ENCODE measurements at regions not wholly inside any gene's neighbourhood (a gene's known extent, or its start where the extent isn't known, plus 50 kb on each side); places are given as distances from the start of the nearest gene placed in this dataset.

- H3K4me2 ChIP-seq (ENCODE audit: low read length) = no peak overlapping the region
- H3K4me3 ChIP-seq (ENCODE audit: low read length) = no peak overlapping the region
- peaks cover 7% of the 10 kb centered on the region for H3K4me1 ChIP-seq (ENCODE audit: control insufficient read depth, insufficient read depth, low read length)
- H3K9ac ChIP-seq (ENCODE audit: low read depth, low read length) = no peak overlapping the region
- no peaks in the 10 kb centered on the region for H3K36me3 ChIP-seq (ENCODE audit: insufficient read depth, low read length)
- no peaks in the 10 kb centered on the region for H3K9me3 ChIP-seq (replicated peaks; ENCODE audit: low read length)
- H3K27me3 ChIP-seq (ENCODE audit: control insufficient read depth, insufficient read depth, low read length) = peaks cover 4% of the 10 kb centered on the region
Observed at GRCh38 chr4:138671106-138671505, 344.5 kb upstream of the NOCT start.

- H3K9ac ChIP-seq (ENCODE audit: low read depth, low read length) = no peak overlapping the region
- no peak overlapping the region for H3K4me3 ChIP-seq (ENCODE audit: low read length)
- no peaks in the 10 kb centered on the region for H3K9me3 ChIP-seq (replicated peaks; ENCODE audit: low read length)
- peaks cover 7% of the 10 kb centered on the region for H3K4me1 ChIP-seq (ENCODE audit: control insufficient read depth, insufficient read depth, low read length)
- H3K4me2 ChIP-seq (ENCODE audit: low read length) = no peak overlapping the region
- peaks cover 4% of the 10 kb centered on the region for H3K27me3 ChIP-seq (ENCODE audit: control insufficient read depth, insufficient read depth, low read length)
- no peaks in the 10 kb centered on the region for H3K36me3 ChIP-seq (ENCODE audit: insufficient read depth, low read length)
Observed at GRCh38 chr4:138670681-138671080, 344.9 kb upstream of the NOCT start.

GRCh38 chr4:138669479-138670315 lies 345.9 kb upstream of the NOCT start:
- Histone ChIP-seq H3K9ac (ENCODE audit: low read depth, low read length) (no peak overlapping the region), H3K9me3 (replicated peaks; ENCODE audit: low read length) (no peaks in the 10 kb centered on the region), H3K4me1 (ENCODE audit: control insufficient read depth, insufficient read depth, low read length) (peaks cover 7% of the 10 kb centered on the region), H3K36me3 (ENCODE audit: insufficient read depth, low read length) (no peaks in the 10 kb centered on the region), H3K4me2 (ENCODE audit: low read length) (peak overlapping the region; percentile 26), H3K4me3 (ENCODE audit: low read length) (no peak overlapping the region), H3K27me3 (ENCODE audit: control insufficient read depth, insufficient read depth, low read length) (peaks cover 4% of the 10 kb centered on the region)

GRCh38 chr4:138668309-138668708 lies 347.3 kb upstream of the NOCT start:
- Histone ChIP-seq H3K36me3 (ENCODE audit: insufficient read depth, low read length) (no peaks in the 10 kb centered on the region), H3K4me2 (ENCODE audit: low read length) (no peak overlapping the region), H3K4me1 (ENCODE audit: control insufficient read depth, insufficient read depth, low read length) (peaks cover 7% of the 10 kb centered on the region), H3K27me3 (ENCODE audit: control insufficient read depth, insufficient read depth, low read length) (peaks cover 4% of the 10 kb centered on the region), H3K4me3 (ENCODE audit: low read length) (no peak overlapping the region), H3K9ac (ENCODE audit: low read depth, low read length) (no peak overlapping the region), H3K9me3 (replicated peaks; ENCODE audit: low read length) (no peaks in the 10 kb centered on the region)

DNA sequence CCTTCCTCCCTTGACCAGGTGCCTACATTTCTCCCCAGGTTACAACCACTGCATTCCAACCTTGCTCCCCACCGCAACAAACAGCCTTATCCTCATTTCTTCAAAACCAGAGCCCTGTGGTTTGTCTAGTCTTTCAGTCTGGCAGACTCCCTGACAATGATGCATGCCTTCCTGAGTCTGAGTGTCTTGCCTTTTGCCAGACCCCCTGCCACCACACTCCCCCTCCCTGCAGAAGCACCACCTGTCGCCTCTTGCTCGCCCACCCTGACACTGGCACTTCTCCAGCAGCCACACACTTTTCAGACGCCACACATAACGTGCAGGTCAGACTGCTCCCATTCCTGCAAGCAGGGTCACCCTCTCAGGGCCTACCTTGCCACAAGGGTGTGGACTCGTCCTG lies 349.2 kb upstream of the NOCT start:
- H3K9ac ChIP-seq (ENCODE audit: low read depth, low read length) = no peak overlapping the region

GRCh38 chr4:138665851-138666250 lies 349.7 kb upstream of the NOCT start:
- H3K9me3 ChIP-seq (replicated peaks; ENCODE audit: low read length) = no peaks in the 10 kb centered on the region
- H3K27me3 ChIP-seq (ENCODE audit: control insufficient read depth, insufficient read depth, low read length) = peaks cover 1% of the 10 kb centered on the region
- no peak overlapping the region for H3K4me2 ChIP-seq (ENCODE audit: low read length)

More for the DNA sequence above, 349.2 kb upstream of the NOCT start:
- H3K4me1 ChIP-seq (ENCODE audit: control insufficient read depth, insufficient read depth, low read length) = peaks cover 7% of the 10 kb centered on the region
- H3K9me3 ChIP-seq (replicated peaks; ENCODE audit: low read length) = no peaks in the 10 kb centered on the region
- no peak overlapping the region for H3K4me3 ChIP-seq (ENCODE audit: low read length)
- no peak overlapping the region for H3K4me2 ChIP-seq (ENCODE audit: low read length)
- peaks cover 4% of the 10 kb centered on the region for H3K27me3 ChIP-seq (ENCODE audit: control insufficient read depth, insufficient read depth, low read length)
- no peaks in the 10 kb centered on the region for H3K36me3 ChIP-seq (ENCODE audit: insufficient read depth, low read length)

GRCh38 chr4:138663883-138664282 lies 351.7 kb upstream of the NOCT start:
- Histone ChIP-seq H3K4me1 (ENCODE audit: control insufficient read depth, insufficient read depth, low read length) (peaks cover 2% of the 10 kb centered on the region), H3K4me2 (ENCODE audit: low read length) (no peak overlapping the region), H3K9me3 (replicated peaks; ENCODE audit: low read length) (no peaks in the 10 kb centered on the region), H3K27me3 (ENCODE audit: control insufficient read depth, insufficient read depth, low read length) (no peaks in the 10 kb centered on the region), H3K9ac (ENCODE audit: low read depth, low read length) (no peak overlapping the region), H3K36me3 (ENCODE audit: insufficient read depth, low read length) (no peaks in the 10 kb centered on the region), H3K4me3 (ENCODE audit: low read length) (no peak overlapping the region)

More at GRCh38 chr4:138665851-138666250, 349.7 kb upstream of the NOCT start:
- Histone ChIP-seq H3K4me3 (ENCODE audit: low read length) (no peak overlapping the region), H3K36me3 (ENCODE audit: insufficient read depth, low read length) (no peaks in the 10 kb centered on the region), H3K9ac (ENCODE audit: low read depth, low read length) (no peak overlapping the region), H3K4me1 (ENCODE audit: control insufficient read depth, insufficient read depth, low read length) (peaks cover 7% of the 10 kb centered on the region)

DNA sequence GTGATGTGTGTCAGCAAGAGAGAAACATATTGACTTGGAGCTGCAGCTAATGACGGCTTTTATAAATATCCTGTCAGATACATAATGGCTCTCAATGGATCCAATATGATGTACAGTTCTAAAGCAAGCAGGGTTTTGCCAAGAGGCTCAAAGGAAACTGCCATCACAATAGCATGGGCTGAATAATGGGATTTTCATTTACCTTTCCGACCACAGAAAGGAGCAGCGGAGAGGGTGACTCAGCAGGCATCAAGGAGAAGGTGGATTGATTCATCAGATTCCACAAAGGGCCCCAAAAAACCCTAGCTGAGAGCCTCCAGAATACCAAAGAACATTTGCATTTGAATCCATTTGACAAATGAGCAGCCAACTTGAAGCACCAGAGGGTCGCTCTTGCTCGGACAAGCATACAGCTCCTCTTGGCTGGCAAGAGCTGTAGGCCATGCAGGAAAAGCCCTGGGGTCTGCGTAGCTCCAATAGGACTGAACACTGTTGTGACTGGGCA lies 355.7 kb upstream of the NOCT start:
- Histone ChIP-seq H3K4me3 (ENCODE audit: low read length) (no peak overlapping the region), H3K4me1 (ENCODE audit: control insufficient read depth, insufficient read depth, low read length) (no peaks in the 10 kb centered on the region), H3K36me3 (ENCODE audit: insufficient read depth, low read length) (no peaks in the 10 kb centered on the region), H3K27me3 (ENCODE audit: control insufficient read depth, insufficient read depth, low read length) (no peaks in the 10 kb centered on the region), H3K4me2 (ENCODE audit: low read length) (no peak overlapping the region), H3K9me3 (replicated peaks; ENCODE audit: low read length) (no peaks in the 10 kb centered on the region), H3K9ac (ENCODE audit: low read depth, low read length) (no peak overlapping the region)

GRCh38 chr4:138659037-138659811 lies 356.4 kb upstream of the NOCT start:
- Histone ChIP-seq H3K9ac (ENCODE audit: low read depth, low read length) (no peak overlapping the region), H3K4me3 (ENCODE audit: low read length) (no peak overlapping the region), H3K27me3 (ENCODE audit: control insufficient read depth, insufficient read depth, low read length) (no peaks in the 10 kb centered on the region), H3K9me3 (replicated peaks; ENCODE audit: low read length) (no peaks in the 10 kb centered on the region), H3K36me3 (ENCODE audit: insufficient read depth, low read length) (no peaks in the 10 kb centered on the region), H3K4me2 (ENCODE audit: low read length) (no peak overlapping the region), H3K4me1 (ENCODE audit: control insufficient read depth, insufficient read depth, low read length) (no peaks in the 10 kb centered on the region)

DNA sequence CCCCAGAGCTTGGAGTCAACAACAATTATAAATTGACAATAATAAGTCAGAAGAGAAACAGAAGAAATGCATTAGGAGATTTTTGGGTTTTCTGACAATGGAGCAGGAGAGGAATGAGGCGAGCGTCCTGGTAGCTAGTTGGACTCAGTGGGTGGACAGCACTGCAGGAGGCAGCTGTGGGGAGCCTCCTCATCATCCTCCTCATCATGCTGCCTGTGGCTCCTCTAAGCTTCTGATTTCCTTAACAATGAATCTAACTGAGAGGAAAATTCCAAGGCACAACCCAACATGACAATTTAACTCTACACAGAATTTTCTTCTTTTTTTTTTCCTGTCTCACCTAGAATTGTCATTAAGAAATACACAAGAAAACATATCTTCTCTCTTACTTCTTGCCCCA lies 357.1 kb upstream of the NOCT start:
- no peaks in the 10 kb centered on the region for H3K4me1 ChIP-seq (ENCODE audit: control insufficient read depth, insufficient read depth, low read length)
- no peak overlapping the region for H3K4me3 ChIP-seq (ENCODE audit: low read length)
- no peaks in the 10 kb centered on the region for H3K36me3 ChIP-seq (ENCODE audit: insufficient read depth, low read length)
- no peaks in the 10 kb centered on the region for H3K9me3 ChIP-seq (replicated peaks; ENCODE audit: low read length)
- no peak overlapping the region for H3K9ac ChIP-seq (ENCODE audit: low read depth, low read length)
- no peaks in the 10 kb centered on the region for H3K27me3 ChIP-seq (ENCODE audit: control insufficient read depth, insufficient read depth, low read length)
- H3K4me2 ChIP-seq (ENCODE audit: low read length) = no peak overlapping the region

DNA sequence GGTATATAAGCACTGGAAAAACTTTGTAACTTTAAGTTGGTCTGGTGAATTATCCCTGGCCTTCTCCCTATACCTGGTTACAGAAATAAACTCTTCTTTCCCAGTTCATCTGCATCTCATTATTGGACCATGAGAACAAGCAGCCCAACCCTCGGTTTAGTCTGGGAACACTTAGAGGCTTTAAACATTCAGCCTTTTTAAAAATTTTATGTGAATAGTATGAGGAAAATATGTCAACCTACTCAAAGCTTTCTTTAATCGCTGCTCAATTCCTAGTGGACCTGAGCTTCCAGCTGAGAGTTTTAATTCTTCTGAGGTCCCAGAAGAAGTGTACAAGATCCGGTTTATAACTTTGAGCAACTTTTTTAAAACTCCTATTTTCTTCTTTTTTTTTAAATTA lies 358.6 kb upstream of the NOCT start:
- Histone ChIP-seq H3K9ac (ENCODE audit: low read depth, low read length) (no peak overlapping the region), H3K4me1 (ENCODE audit: control insufficient read depth, insufficient read depth, low read length) (no peaks in the 10 kb centered on the region), H3K27me3 (ENCODE audit: control insufficient read depth, insufficient read depth, low read length) (no peaks in the 10 kb centered on the region), H3K36me3 (ENCODE audit: insufficient read depth, low read length) (no peaks in the 10 kb centered on the region), H3K9me3 (replicated peaks; ENCODE audit: low read length) (no peaks in the 10 kb centered on the region), H3K4me3 (ENCODE audit: low read length) (no peak overlapping the region), H3K4me2 (ENCODE audit: low read length) (no peak overlapping the region)
